Choroid plexus epithelial cell (primary cell): ENCODE measurements at regions not wholly inside any gene's neighbourhood (a gene's known extent, or its start where the extent isn't known, plus 50 kb on each side); places are given as distances from the start of the nearest gene placed in this dataset.

Experiments
- DNase-seq: peaks from one replicate; pipeline ENCODE4 v3.0.0-alpha.2; 2010; ENCODE audit warnings: low read depth
- H3K4me3 ChIP-seq: 2 replicates; pipeline ENCODE4 v1.5.1; 2011; ENCODE audit warnings: low read depth, mild to moderate bottlenecking, control low read depth, low read length, moderate library complexity
- CTCF ChIP-seq: conservative IDR thresholded peaks from 2 replicates; pipeline ENCODE4 v1.5.1; 2011; ENCODE audit warnings: low read depth, mild to moderate bottlenecking, control low read depth, inconsistent platforms, low read length, moderate library complexity

- DNase-seq, result no peak
- TF ChIP-seq CTCF, result no peak
- H3K4me3 ChIP-seq, result no peak overlapping the region
Observed at GRCh38 chrX:139198936-139199335, 331.6 kb upstream of the F9 start.

GRCh38 chrX:139196890-139197289 is 333.6 kb upstream of the F9 start:
- H3K4me3 ChIP-seq, result no peak overlapping the region
- TF ChIP-seq CTCF, result no peak
- DNase-seq, result no peak

- DNase-seq, result no peak
- no peak for TF ChIP-seq CTCF
- no peak overlapping the region for H3K4me3 ChIP-seq
Observed at GRCh38 chrX:139194571-139195280, 335.8 kb upstream of the F9 start.

GRCh38 chrX:139192386-139192961 is 338.1 kb upstream of the F9 start:
- no peak overlapping the region for H3K4me3 ChIP-seq
- DNase-seq, result no peak
- TF ChIP-seq CTCF, result no peak

DNA sequence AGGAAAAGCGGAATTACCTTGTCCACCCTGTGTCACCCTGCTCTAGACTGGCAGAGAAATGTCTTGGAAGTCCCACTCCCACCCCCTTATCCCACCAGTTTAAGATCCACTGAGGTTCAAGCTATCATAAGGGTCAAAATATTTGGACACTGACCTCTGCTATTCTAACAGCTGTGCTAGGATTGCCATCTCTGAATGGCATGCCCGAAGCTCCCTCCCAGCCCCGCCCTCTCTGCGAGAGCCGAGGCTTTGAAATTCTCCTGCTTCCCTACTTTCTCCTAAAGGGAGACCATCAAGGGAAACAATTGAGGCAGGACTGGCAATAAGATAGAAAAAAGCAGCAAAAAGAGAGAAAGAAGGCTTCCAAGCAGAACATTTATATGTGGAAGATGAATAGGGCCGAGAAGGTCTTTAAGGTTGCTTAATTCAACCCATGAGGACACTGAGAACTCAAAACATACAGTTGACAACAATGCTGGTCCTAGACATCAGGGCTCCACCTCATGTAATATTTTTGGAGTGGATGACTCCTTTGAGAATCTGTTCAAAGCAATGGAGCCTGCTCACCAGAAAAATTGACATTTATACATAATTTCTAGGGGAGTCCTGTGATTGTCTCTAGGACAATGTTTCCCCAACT is 338.7 kb upstream of the F9 start:
- no peak overlapping the region for H3K4me3 ChIP-seq
- no peak for DNase-seq
- no peak for TF ChIP-seq CTCF

DNA sequence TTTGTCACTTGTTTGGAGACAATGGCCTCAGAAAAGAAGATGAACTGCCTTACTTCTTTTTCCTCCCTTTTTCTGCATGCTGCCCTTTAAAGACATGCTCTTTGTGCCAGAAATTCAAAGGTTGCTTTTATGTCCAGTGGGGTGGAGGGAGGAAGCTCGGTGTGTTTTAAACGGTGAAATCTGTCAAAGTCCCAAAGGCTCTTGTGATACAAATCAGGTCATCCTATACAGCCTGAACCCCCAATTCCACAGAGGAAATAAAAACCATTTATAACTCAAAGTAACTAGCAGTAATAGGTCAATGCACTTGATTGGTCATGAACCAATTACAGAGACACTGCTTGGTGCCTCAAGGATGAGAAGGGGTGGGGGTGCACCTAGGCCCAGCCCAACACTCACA is 339.3 kb upstream of the F9 start:
- no peak overlapping the region for H3K4me3 ChIP-seq
- DNase-seq, result no peak
- no peak for TF ChIP-seq CTCF
